H9 (cell line): ENCODE measurements at regions not wholly inside any gene's neighbourhood (a gene's known extent, or its start where the extent isn't known, plus 50 kb on each side); places are given as distances from the start of the nearest gene placed in this dataset.

Experiments used
- DNase-seq: peaks from one replicate; pipeline ENCODE4 v3.0.0-alpha.2; 2017
- H2AFZ ChIP-seq: one replicate; pipeline ENCODE4 v1.6.1; 2013; ENCODE audit warnings: mild to moderate bottlenecking, low read length, control low read depth, moderate library complexity
- H2AK5ac ChIP-seq: 2 replicates; pipeline ENCODE4 v1.6.1; 2013; ENCODE audit warnings: low read length, control low read depth, mixed read lengths; ENCODE audit not compliant: insufficient read length
- H2BK120ac ChIP-seq: one replicate; pipeline ENCODE4 v1.6.1; 2013; ENCODE audit warnings: low read depth, mild to moderate bottlenecking, low read length, control low read depth, inconsistent platforms; ENCODE audit not compliant: poor library complexity, severe bottlenecking
- H2BK12ac ChIP-seq: 2 replicates; pipeline ENCODE4 v1.6.1; 2013; ENCODE audit warnings: low read length, control low read depth, mixed read lengths, low read depth; ENCODE audit not compliant: insufficient read length
- H2BK15ac ChIP-seq: 2 replicates; pipeline ENCODE4 v1.6.1; 2013; ENCODE audit warnings: low read depth, low read length, control low read depth
- H2BK20ac ChIP-seq: one replicate; pipeline ENCODE4 v1.6.1; 2013; ENCODE audit warnings: low read depth, mild to moderate bottlenecking, low read length, control low read depth, inconsistent platforms; ENCODE audit not compliant: poor library complexity, severe bottlenecking
- H2BK5ac ChIP-seq: 2 replicates; pipeline ENCODE4 v1.6.1; 2013; ENCODE audit warnings: low read length, control low read depth, mixed read lengths; ENCODE audit not compliant: insufficient read length
- H3K14ac ChIP-seq: 2 replicates; pipeline ENCODE4 v1.6.1; 2013; ENCODE audit warnings: low read length, control low read depth; ENCODE audit not compliant: insufficient read depth
- H3K18ac ChIP-seq: 2 replicates; pipeline ENCODE4 v1.6.1; 2013; ENCODE audit warnings: low read depth, mild to moderate bottlenecking, mixed read lengths, low read length, control low read depth; ENCODE audit not compliant: insufficient read length
- H3K23ac ChIP-seq: 2 replicates; pipeline ENCODE4 v1.6.1; 2013; ENCODE audit warnings: low read length, control low read depth, mixed read lengths, low read depth; ENCODE audit not compliant: insufficient read length
- H3K23me2 ChIP-seq: 2 replicates; pipeline ENCODE4 v1.6.1; 2013; ENCODE audit warnings: low read depth, mild to moderate bottlenecking, mixed read lengths, low read length, control low read depth; ENCODE audit not compliant: insufficient read length, poor library complexity, severe bottlenecking
- H3K27ac ChIP-seq: 2 replicates; pipeline ENCODE4 v1.5.1; 2013; ENCODE audit warnings: low read length, control low read depth, mixed read lengths, low read depth; ENCODE audit not compliant: insufficient read length
- H3K27me3 ChIP-seq: 2 replicates; pipeline ENCODE4 v1.6.1; 2013; ENCODE audit warnings: low read length, control low read depth, inconsistent platforms; ENCODE audit not compliant: insufficient read depth
- H3K4ac ChIP-seq: 2 replicates; pipeline ENCODE4 v1.6.1; 2013; ENCODE audit warnings: low read depth, mild to moderate bottlenecking, control low read depth, inconsistent platforms, low read length, moderate library complexity
- H3K4me1 ChIP-seq: 2 replicates; pipeline ENCODE4 v1.6.1; 2013; ENCODE audit warnings: low read length, control low read depth, inconsistent platforms; ENCODE audit not compliant: insufficient read depth
- H3K4me2 ChIP-seq: 2 replicates; pipeline ENCODE4 v1.6.1; 2013; ENCODE audit warnings: low read length, control low read depth, mixed read lengths; ENCODE audit not compliant: insufficient read length, insufficient read depth
- H3K56ac ChIP-seq: 2 replicates; pipeline ENCODE4 v1.6.1; 2013; ENCODE audit warnings: low read depth, mild to moderate bottlenecking, mixed read lengths, low read length, control low read depth; ENCODE audit not compliant: insufficient read length
- H3K79me1 ChIP-seq: 2 replicates; pipeline ENCODE4 v1.6.1; 2013; ENCODE audit warnings: low read depth, mild to moderate bottlenecking, moderate library complexity, low read length, control low read depth, inconsistent platforms; ENCODE audit not compliant: insufficient read depth, poor library complexity, severe bottlenecking
- H3K79me2 ChIP-seq: 2 replicates; pipeline ENCODE4 v1.6.1; 2013; ENCODE audit warnings: low read length, control low read depth, inconsistent platforms; ENCODE audit not compliant: insufficient read depth
- H3K9ac ChIP-seq: 2 replicates; pipeline ENCODE4 v1.6.1; 2013; ENCODE audit warnings: low read length, control low read depth, mixed read lengths; ENCODE audit not compliant: insufficient read length; ENCODE audit errors: extremely low read depth
- H3K9me3 ChIP-seq: one replicate; pipeline ENCODE4 v1.6.1; 2013; ENCODE audit warnings: low read depth, low read length, inconsistent platforms; ENCODE audit not compliant: control insufficient read depth
- H3T11ph ChIP-seq: one replicate; pipeline ENCODE4 v1.6.1; 2013; ENCODE audit warnings: mild to moderate bottlenecking, low read length, control low read depth, inconsistent platforms
- H4K20me1 ChIP-seq: one replicate; pipeline ENCODE4 v1.6.1; 2013; ENCODE audit not compliant: control insufficient read depth, insufficient read length, insufficient read depth
- H4K5ac ChIP-seq: 2 replicates; pipeline ENCODE4 v1.6.1; 2013; ENCODE audit warnings: low read depth, mild to moderate bottlenecking, mixed read lengths, low read length, control low read depth; ENCODE audit not compliant: insufficient read length
- H4K8ac ChIP-seq: replicated peaks from 2 replicates; pipeline ENCODE4 v1.6.1; 2013; ENCODE audit warnings: low read length, control low read depth, mixed read lengths, low read depth; ENCODE audit not compliant: insufficient read length
- H4K91ac ChIP-seq: 2 replicates; pipeline ENCODE4 v1.6.1; 2013; ENCODE audit warnings: low read depth, mild to moderate bottlenecking, moderate library complexity, mixed read lengths, low read length, control low read depth; ENCODE audit not compliant: insufficient read length
- H3K27ac Mint-ChIP-seq, 3 experiments: 2 replicates in 2 of 3; 3 replicates in 1 of 3; pipeline ENCODE4 v1.8.0; 2020 to 2021; ENCODE audit warnings: mixed read lengths in 3 of 3, mild to moderate bottlenecking in 1 of 3, moderate library complexity in 1 of 3
- H3K27me3 Mint-ChIP-seq: 2 replicates; pipeline ENCODE4 v1.8.0; 2021; ENCODE audit warnings: low read depth, mild to moderate bottlenecking, moderate library complexity, mixed read lengths
- H3K36me3 Mint-ChIP-seq, 3 experiments: 2 replicates in 2 of 3; 3 replicates in 1 of 3; pipeline ENCODE4 v1.8.0; 2020 to 2021; ENCODE audit warnings: low read depth in 3 of 3, mixed read lengths in 3 of 3; ENCODE audit not compliant: insufficient read depth in 1 of 3
- H3K4me1 Mint-ChIP-seq, 2 experiments: 2 replicates each; pipeline ENCODE4 v1.8.0; 2020; ENCODE audit warnings: mixed read lengths in 2 of 2
- H3K4me3 Mint-ChIP-seq, 2 experiments: 2 replicates in 1 of 2; 3 replicates in 1 of 2; pipeline ENCODE4 v1.8.0; 2020 to 2021; ENCODE audit warnings: mild to moderate bottlenecking in 2 of 2, mixed read lengths in 2 of 2, moderate library complexity in 1 of 2
- H3K9me3 Mint-ChIP-seq, 2 experiments: 2 replicates in 1 of 2; 3 replicates in 1 of 2; pipeline ENCODE4 v1.8.0; 2020; ENCODE audit warnings: mild to moderate bottlenecking in 2 of 2, mixed read lengths in 2 of 2, moderate library complexity in 1 of 2
- CTCF ChIP-seq: fragments of 200-600 bp; sonication (generic); conservative IDR thresholded peaks from 3 replicates; pipeline ENCODE4 v1.8.0; 2021; ENCODE audit warnings: antibody characterized with exemption, mild to moderate bottlenecking
- WGBS: extraction: QIAGEN DNeasy Blood & Tissue Kit; methylation state at CpG from one replicate; pipeline ENCODE4 v1.1.7; 2013; ENCODE audit warnings: missing lambda C conversion rate, low lambda C conversion rate, mixed read lengths; ENCODE audit not compliant: insufficient read length; ENCODE audit errors: extremely low coverage; 5-methylcytosine and 5-hydroxymethylcytosine counted together

DNA sequence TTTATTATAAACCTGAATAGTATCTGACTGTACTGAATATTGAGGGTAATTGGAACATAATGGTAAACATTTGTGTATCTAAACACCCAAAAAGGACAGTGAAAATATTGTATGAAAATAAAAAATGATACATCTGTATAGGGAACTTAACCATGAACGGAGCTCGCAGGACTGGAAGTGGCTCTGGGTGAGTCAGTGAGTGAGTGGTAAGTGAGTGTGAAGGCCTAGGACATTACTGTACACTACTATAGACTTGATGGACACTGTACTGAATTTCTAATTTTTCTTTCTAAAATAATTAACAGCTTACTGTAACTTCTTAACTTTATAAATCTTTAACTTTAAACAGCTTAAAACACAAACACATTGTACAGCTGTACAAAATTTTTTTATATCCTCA is 454.5 kb upstream of the FZD8 start:
- H2BK12ac ChIP-seq: no peak overlapping the region
- H3K79me2 ChIP-seq: no peaks in the 10 kb centered on the region
- no peak overlapping the region for H3K4me2 ChIP-seq
- H3K9me3 ChIP-seq: no peaks in the 10 kb centered on the region
- H2BK5ac ChIP-seq: no peak overlapping the region
- no peak overlapping the region for H3K27ac Mint-ChIP-seq
- TF ChIP-seq CTCF: no peak
- no peaks in the 10 kb centered on the region; the same call in 1 of the 2 replicates for H3K27me3 ChIP-seq
- H3K9me3 Mint-ChIP-seq: no peaks in the 10 kb centered on the region; a peak in 1 of 5 replicates
- H2BK120ac ChIP-seq: no peak overlapping the region
- no peak overlapping the region for H4K5ac ChIP-seq
- no CpG with 5 or more reads among the region's 2 CpGs for WGBS
- peaks cover 5% of the 10 kb centered on the region; the same call in 1 of the 2 replicates for H3K27me3 Mint-ChIP-seq
- H3K4me3 Mint-ChIP-seq: no peak overlapping the region
- DNase-seq: no peak
- no peak overlapping the region for H3K14ac ChIP-seq
- no peak overlapping the region for H3K56ac ChIP-seq
- no peak overlapping the region for H2AFZ ChIP-seq
- H2BK20ac ChIP-seq: no peak overlapping the region
- no peaks in the 10 kb centered on the region for H3K23me2 ChIP-seq
- H4K8ac ChIP-seq: no peak overlapping the region
- H3K79me1 ChIP-seq: no peaks in the 10 kb centered on the region
- no peak overlapping the region for H3K9ac ChIP-seq
- no peak overlapping the region for H3K18ac ChIP-seq
- H3K4me1 ChIP-seq: no peaks in the 10 kb centered on the region
- no peaks in the 10 kb centered on the region for H3K36me3 Mint-ChIP-seq
- H3K4ac ChIP-seq: no peak overlapping the region
- no peak overlapping the region for H3K23ac ChIP-seq
- H3T11ph ChIP-seq: no peak overlapping the region
- no peak overlapping the region for H2BK15ac ChIP-seq
- H2AK5ac ChIP-seq: no peak overlapping the region
- no peak overlapping the region for H4K91ac ChIP-seq
- no peak overlapping the region for H3K27ac ChIP-seq
- peaks cover 4% of the 10 kb centered on the region in 2 experiments; a peak in 2 of 4 replicates for H3K4me1 Mint-ChIP-seq
- H4K20me1 ChIP-seq: no peaks in the 10 kb centered on the region
